ENCODE measurements at regions not wholly inside any gene's neighbourhood (a gene's known extent, or its start where the extent isn't known, plus 50 kb on each side); places are given as distances from the start of the nearest gene placed in this dataset.

DNA sequence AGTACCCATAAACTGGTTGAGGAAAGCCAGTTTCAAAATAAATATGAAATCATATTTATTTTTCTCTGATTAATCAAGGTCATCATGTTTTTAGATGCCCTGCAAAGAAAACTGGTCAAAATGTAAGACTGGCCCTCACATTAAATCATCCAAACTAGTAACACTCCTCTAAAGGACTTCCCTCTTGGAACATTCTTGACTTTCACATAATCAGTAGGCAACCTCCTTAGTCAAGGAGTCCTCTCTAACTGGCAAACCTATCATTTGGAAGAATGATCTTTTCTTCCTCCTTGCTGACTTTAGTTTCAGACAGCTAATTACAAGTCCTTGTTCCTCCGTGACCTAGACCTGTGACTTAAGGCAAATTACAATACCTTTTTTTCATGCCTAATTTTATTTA lies 82.5 kb upstream of the DCBLD2 start:
- intact Hi-C loops (cut with DNase I), result no loop called here
- FAIRE-seq (no peak), DNase-seq (no peak)
- TF ChIP-seq CTCF (IDR thresholded peaks at IDR 0.05; ENCODE audit: borderline replicate concordance, extremely low read depth, insufficient read depth), result no peak
- Histone ChIP-seq H3K9ac (ENCODE audit: low read length in 3 of 3) (no peak overlapping the region), H3K27me3 (ENCODE audit: control insufficient read depth, insufficient read depth, low read length) (no peaks in the 10 kb centered on the region), H3K36me3 (ENCODE audit: control insufficient read depth in 2 of 3, insufficient read depth in 3 of 3, low read length in 3 of 3) (no peaks in the 10 kb centered on the region), H3K27ac (ENCODE audit: low read depth in 2 of 2, low read length in 2 of 2) (no peak overlapping the region), H3K9me3 (ENCODE audit: control insufficient read depth in 2 of 3, insufficient read depth in 1 of 3, low read length in 3 of 3) (no peaks in the 10 kb centered on the region), H3K4me3 (ENCODE audit: low read length in 3 of 3) (no peak overlapping the region), H3K4me1 (ENCODE audit: control insufficient read depth in 2 of 3, insufficient read depth in 2 of 3, low read depth in 1 of 3, low read length in 3 of 3) (no peaks in the 10 kb centered on the region)

GRCh38 chr3:98982351-98982750 lies 80.9 kb upstream of the DCBLD2 start:
- H3K9ac ChIP-seq (ENCODE audit: low read length in 3 of 3), result no peak overlapping the region
- DNase-seq (no peak), FAIRE-seq (no peak)
- no peak overlapping the region for H3K4me3 ChIP-seq (ENCODE audit: low read length in 3 of 3)
- no peak overlapping the region for H3K27ac ChIP-seq (ENCODE audit: low read depth in 2 of 2, low read length in 2 of 2)
- TF ChIP-seq CTCF (IDR thresholded peaks at IDR 0.05; ENCODE audit: borderline replicate concordance, extremely low read depth, insufficient read depth), result no peak
- intact Hi-C loops (cut with DNase I), result no loop called here
- H3K9me3 ChIP-seq (ENCODE audit: control insufficient read depth in 2 of 3, insufficient read depth in 1 of 3, low read length in 3 of 3), result no peaks in the 10 kb centered on the region
- no peaks in the 10 kb centered on the region for H3K27me3 ChIP-seq (ENCODE audit: control insufficient read depth, insufficient read depth, low read length)
- H3K4me1 ChIP-seq (ENCODE audit: control insufficient read depth in 2 of 3, insufficient read depth in 2 of 3, low read depth in 1 of 3, low read length in 3 of 3), result no peaks in the 10 kb centered on the region
- no peaks in the 10 kb centered on the region for H3K36me3 ChIP-seq (ENCODE audit: control insufficient read depth in 2 of 3, insufficient read depth in 3 of 3, low read length in 3 of 3)

DNA sequence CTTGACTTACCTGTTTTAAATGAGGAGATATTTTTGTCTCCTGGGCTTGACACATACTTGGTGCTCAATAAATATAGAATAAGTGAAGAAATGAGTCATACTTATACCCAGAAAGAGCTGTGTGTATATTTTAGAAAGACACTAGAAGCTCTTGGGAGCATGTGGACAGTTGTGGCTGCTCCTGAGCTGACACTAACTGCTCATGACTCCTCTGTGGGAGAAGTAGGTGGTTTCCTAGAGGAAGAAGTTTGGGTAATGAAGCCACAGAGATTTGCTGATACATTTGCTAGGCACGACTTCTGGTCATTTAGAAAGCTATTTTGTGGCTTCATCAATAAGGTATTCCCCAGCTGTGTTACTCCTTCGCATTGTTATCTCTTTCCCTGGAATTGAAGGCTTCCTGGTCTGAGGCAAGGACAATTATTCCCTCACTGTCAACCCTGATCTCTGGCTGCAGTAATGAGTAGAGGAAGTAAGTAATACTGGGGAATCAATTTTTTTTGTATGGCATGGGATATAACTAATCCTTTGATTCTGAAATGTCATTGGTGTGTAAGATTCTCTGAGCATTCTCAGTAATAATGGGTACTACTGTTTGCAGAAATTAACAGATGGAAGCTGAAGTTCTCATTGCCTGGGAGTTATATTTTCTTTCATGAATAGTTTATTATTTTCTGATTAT lies 79.6 kb upstream of the DCBLD2 start:
- no peak for TF ChIP-seq CTCF (IDR thresholded peaks at IDR 0.05; ENCODE audit: borderline replicate concordance, extremely low read depth, insufficient read depth)
- Histone ChIP-seq H3K4me3 (ENCODE audit: low read length in 3 of 3) (no peak overlapping the region), H3K9ac (ENCODE audit: low read length in 3 of 3) (no peak overlapping the region), H3K27me3 (ENCODE audit: control insufficient read depth, insufficient read depth, low read length) (no peaks in the 10 kb centered on the region), H3K4me1 (ENCODE audit: control insufficient read depth in 2 of 3, insufficient read depth in 2 of 3, low read depth in 1 of 3, low read length in 3 of 3) (no peaks in the 10 kb centered on the region), H3K27ac (ENCODE audit: low read depth in 2 of 2, low read length in 2 of 2) (no peak overlapping the region), H3K9me3 (ENCODE audit: control insufficient read depth in 2 of 3, insufficient read depth in 1 of 3, low read length in 3 of 3) (no peaks in the 10 kb centered on the region), H3K36me3 (ENCODE audit: control insufficient read depth in 2 of 3, insufficient read depth in 3 of 3, low read length in 3 of 3) (no peaks in the 10 kb centered on the region)
- FAIRE-seq (no peak), DNase-seq (no peak)
- intact Hi-C loops (cut with DNase I), result no loop called here

- intact Hi-C loops (cut with DNase I), result no loop called here
- Histone ChIP-seq H3K27me3 (ENCODE audit: control insufficient read depth, insufficient read depth, low read length) (no peaks in the 10 kb centered on the region), H3K36me3 (ENCODE audit: control insufficient read depth in 2 of 3, insufficient read depth in 3 of 3, low read length in 3 of 3) (no peaks in the 10 kb centered on the region), H3K4me1 (ENCODE audit: control insufficient read depth in 2 of 3, insufficient read depth in 2 of 3, low read depth in 1 of 3, low read length in 3 of 3) (no peaks in the 10 kb centered on the region), H3K27ac (ENCODE audit: low read depth in 2 of 2, low read length in 2 of 2) (no peak overlapping the region), H3K9ac (ENCODE audit: low read length in 3 of 3) (no peak overlapping the region), H3K4me3 (ENCODE audit: low read length in 3 of 3) (no peak overlapping the region), H3K9me3 (ENCODE audit: control insufficient read depth in 2 of 3, insufficient read depth in 1 of 3, low read length in 3 of 3) (no peaks in the 10 kb centered on the region)
- no peak for TF ChIP-seq CTCF (IDR thresholded peaks at IDR 0.05; ENCODE audit: borderline replicate concordance, extremely low read depth, insufficient read depth)
- FAIRE-seq (no peak), DNase-seq (no peak)
Measured at GRCh38 chr3:98979296-98979695, 77.8 kb upstream of the DCBLD2 start.

All from kidney (tissue), 13 donors.